IMR-90 (cell line): ENCODE measurements at regions not wholly inside any gene's neighbourhood (a gene's known extent, or its start where the extent isn't known, plus 50 kb on each side); places are given as distances from the start of the nearest gene placed in this dataset.

Source experiments
- CEBPB ChIP-seq: IDR thresholded peaks from 2 replicates; pipeline ENCODE4 v1.6.1; 2012; ENCODE audit warnings: low read depth, low read length, improper control_type of control experiment
- MAFK ChIP-seq: IDR thresholded peaks from 2 replicates; pipeline ENCODE4 v1.6.1; 2012; ENCODE audit warnings: low read depth, low read length, improper control_type of control experiment
- MAZ ChIP-seq: IDR thresholded peaks from 2 replicates; pipeline ENCODE4 v1.6.1; 2012; ENCODE audit warnings: low read depth, mild to moderate bottlenecking, low read length, improper control_type of control experiment, moderate library complexity, borderline replicate concordance
- POLR2A ChIP-seq: IDR thresholded peaks from 2 replicates; pipeline ENCODE4 v1.6.1; 2012; ENCODE audit warnings: mild to moderate bottlenecking, low read depth, low read length
- RCOR1 ChIP-seq: IDR thresholded peaks from 2 replicates; pipeline ENCODE4 v1.6.1; 2012; ENCODE audit warnings: mild to moderate bottlenecking, low read length, improper control_type of control experiment; ENCODE audit not compliant: insufficient replicate concordance
- SMC3 ChIP-seq: fragments of 150-350 bp; IDR thresholded peaks from 2 replicates; pipeline ENCODE4 v1.6.1; 2016; ENCODE audit warnings: low read depth, mild to moderate bottlenecking, antibody characterized with exemption, low read length, moderate library complexity
- TF ChIP-seq, protein P1 (sequence below): conservative IDR thresholded peaks from 2 replicates; pipeline ENCODE4 v1.5.1; 2012; ENCODE audit warnings: mild to moderate bottlenecking, low read depth, low read length, improper control_type of control experiment
- TF ChIP-seq, protein P2 (sequence below): fragments of 150-350 bp; IDR thresholded peaks from 2 replicates; pipeline ENCODE4 v1.6.1; 2016; ENCODE audit warnings: low read depth, mild to moderate bottlenecking, low read length, moderate library complexity, borderline replicate concordance

DNA sequence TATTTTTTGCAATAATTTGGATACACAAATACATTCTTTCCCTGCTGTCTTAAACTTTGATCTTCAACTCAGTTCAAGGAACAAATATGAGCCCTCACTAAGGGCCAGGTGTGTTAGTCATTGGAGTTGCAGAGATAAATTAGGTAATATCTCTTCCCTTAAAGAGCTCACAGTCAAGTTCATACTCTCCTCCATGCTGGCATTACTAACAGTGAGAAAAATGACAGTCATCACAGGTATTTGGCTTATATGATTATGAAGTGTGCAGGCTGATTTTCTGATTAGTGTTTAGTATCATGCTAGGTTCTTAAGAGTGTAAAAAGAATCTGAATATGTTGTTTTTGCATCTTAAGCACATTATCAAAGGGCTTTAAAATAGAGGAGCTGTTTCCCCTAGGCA, 594.7 kb downstream of the CCER1 start:
- TF ChIP-seq, protein P1, sequence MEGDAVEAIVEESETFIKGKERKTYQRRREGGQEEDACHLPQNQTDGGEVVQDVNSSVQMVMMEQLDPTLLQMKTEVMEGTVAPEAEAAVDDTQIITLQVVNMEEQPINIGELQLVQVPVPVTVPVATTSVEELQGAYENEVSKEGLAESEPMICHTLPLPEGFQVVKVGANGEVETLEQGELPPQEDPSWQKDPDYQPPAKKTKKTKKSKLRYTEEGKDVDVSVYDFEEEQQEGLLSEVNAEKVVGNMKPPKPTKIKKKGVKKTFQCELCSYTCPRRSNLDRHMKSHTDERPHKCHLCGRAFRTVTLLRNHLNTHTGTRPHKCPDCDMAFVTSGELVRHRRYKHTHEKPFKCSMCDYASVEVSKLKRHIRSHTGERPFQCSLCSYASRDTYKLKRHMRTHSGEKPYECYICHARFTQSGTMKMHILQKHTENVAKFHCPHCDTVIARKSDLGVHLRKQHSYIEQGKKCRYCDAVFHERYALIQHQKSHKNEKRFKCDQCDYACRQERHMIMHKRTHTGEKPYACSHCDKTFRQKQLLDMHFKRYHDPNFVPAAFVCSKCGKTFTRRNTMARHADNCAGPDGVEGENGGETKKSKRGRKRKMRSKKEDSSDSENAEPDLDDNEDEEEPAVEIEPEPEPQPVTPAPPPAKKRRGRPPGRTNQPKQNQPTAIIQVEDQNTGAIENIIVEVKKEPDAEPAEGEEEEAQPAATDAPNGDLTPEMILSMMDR = no peak
- no peak for TF ChIP-seq MAFK
- TF ChIP-seq POLR2A = no peak
- TF ChIP-seq SMC3 = no peak
- no peak for TF ChIP-seq MAZ
- TF ChIP-seq CEBPB = no peak
- no peak for TF ChIP-seq RCOR1
- TF ChIP-seq, protein P2, sequence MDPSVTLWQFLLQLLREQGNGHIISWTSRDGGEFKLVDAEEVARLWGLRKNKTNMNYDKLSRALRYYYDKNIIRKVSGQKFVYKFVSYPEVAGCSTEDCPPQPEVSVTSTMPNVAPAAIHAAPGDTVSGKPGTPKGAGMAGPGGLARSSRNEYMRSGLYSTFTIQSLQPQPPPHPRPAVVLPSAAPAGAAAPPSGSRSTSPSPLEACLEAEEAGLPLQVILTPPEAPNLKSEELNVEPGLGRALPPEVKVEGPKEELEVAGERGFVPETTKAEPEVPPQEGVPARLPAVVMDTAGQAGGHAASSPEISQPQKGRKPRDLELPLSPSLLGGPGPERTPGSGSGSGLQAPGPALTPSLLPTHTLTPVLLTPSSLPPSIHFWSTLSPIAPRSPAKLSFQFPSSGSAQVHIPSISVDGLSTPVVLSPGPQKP = no peak
